22Rv1 (cell line): ENCODE measurements at regions not wholly inside any gene's neighbourhood (a gene's known extent, or its start where the extent isn't known, plus 50 kb on each side); places are given as distances from the start of the nearest gene placed in this dataset.

ENCODE experiments used
- CTCF ChIP-seq: fragments of 450-650 bp; IDR thresholded peaks from 2 replicates; pipeline ENCODE4 v1.5.1; 2017; ENCODE audit warnings: mild to moderate bottlenecking
- ZFX ChIP-seq: fragments of 450-650 bp; IDR thresholded peaks from 2 replicates; pipeline ENCODE4 v1.6.1; 2017; ENCODE audit warnings: antibody characterized with exemption, borderline replicate concordance

- no peak for TF ChIP-seq CTCF
- no peak for TF ChIP-seq ZFX
Measured at GRCh38 chr6:76472858-76473257, 400.4 kb upstream of the IMPG1 start.
